CD4-positive, alpha-beta T cell treated with Interleukin-6 for 4 hours (primary cell): ENCODE measurements at regions not wholly inside any gene's neighbourhood (a gene's known extent, or its start where the extent isn't known, plus 50 kb on each side); places are given as distances from the start of the nearest gene placed in this dataset.
"Not testable (repeated sequence)": the region's sequence is repeated elsewhere in the genome, so short reads cannot be mapped to it uniquely, and the experiment has no call there.

Experiments used
- DNase-seq: peaks from one replicate; pipeline ENCODE4 v3.0.0-alpha.2; 2020; ENCODE audit warnings: mixed read lengths

DNA sequence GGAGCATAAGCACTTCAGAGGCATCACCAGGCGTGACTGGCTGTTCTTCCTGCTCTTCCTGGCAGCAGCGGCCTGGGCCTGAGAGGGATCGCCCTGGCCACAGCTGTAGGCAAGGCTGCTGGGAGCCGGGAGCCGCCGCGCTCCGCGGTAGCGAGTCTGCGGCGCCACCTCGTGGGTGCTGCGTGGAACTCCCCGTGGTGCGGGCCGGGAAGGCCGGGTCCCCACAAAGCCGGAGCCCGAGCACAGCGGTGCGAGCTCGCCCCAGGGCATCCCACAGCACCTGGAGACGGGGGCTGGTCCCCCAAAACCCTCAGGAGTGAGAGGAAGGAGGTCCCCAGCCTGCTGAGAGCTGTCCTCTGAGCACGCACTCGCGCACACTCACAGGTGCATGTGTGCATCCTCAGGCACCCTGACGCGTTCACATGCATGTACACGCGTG is 1546.5 kb downstream of the RPIA start:
- not testable (repeated sequence) for DNase-seq

- DNase-seq = not testable (repeated sequence)
Measured at GRCh38 chr2:90238505-90239230, 1547.2 kb downstream of the RPIA start.

- not testable (repeated sequence) for DNase-seq
Measured at GRCh38 chr2:90239769-90240168, 1548.3 kb downstream of the RPIA start.

GRCh38 chr2:90244902-90245765 is 1553.7 kb downstream of the RPIA start:
- not testable (repeated sequence) for DNase-seq

DNA sequence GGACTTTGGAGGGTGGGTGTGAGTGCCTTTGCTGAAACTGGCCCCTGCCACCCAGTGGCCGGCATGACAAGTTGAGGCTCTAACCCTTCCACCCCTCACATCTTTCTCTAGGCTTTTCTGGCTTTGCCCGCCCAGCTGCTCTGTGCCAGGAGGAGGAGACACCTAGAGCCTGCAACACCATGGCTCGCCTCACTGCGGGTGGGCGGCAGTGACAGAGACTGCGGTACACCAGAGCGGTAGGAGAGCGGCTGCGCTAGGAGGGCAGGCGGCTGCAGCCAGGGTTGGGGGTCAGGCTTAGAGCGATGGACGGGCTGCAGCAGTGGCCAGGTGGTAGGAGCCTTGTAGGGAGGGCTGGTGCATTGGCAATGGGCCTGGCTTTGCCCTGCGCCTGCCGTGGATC is 1556.9 kb downstream of the RPIA start:
- not testable (repeated sequence) for DNase-seq

DNA sequence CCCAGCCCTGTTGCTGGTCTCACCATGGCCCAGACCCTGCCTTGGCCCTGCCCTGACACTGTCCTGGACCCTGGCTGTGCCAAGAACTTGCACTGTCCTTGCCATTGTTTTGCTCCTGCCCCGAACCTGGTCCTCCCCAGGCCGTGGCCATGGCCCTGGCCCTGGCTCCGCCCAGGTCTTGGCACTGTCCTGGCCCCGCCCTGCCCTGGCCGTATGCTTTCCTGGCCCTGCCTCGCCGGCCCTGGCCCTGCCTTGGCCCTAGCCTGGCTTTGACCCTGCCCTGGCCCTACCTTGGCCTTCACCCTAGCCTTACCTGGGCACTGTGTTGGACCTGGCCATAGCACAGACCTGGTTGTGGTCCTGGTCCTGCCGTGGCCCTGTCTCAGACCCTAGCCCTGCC is 1558.9 kb downstream of the RPIA start:
- not testable (repeated sequence) for DNase-seq

GRCh38 chr2:90251576-90251975 is 1560.1 kb downstream of the RPIA start:
- DNase-seq = peak; percentile 0

- not testable (repeated sequence) for DNase-seq
Measured at GRCh38 chr2:90253306-90253705, 1561.8 kb downstream of the RPIA start.

DNA sequence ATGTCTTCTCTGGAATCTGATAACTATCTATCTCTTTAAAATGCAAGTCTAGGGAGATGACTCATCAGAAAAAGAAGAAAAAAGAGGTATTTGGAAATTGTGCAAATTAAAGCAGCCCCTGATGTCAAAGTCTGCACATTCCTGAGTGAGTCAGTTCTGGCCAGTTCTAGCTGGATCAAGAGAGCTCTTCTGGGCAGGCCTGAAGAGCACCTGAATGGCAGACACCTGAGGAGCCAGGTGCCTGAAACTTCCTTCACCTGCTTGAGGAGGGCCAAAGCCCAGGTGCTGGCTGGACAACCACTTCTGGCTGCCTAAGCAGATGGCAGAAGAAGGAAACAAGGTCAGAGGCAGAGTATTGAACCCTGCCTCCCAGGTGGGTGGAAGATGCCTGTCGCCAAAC is 1575.4 kb downstream of the RPIA start:
- DNase-seq = not testable (repeated sequence)

DNA sequence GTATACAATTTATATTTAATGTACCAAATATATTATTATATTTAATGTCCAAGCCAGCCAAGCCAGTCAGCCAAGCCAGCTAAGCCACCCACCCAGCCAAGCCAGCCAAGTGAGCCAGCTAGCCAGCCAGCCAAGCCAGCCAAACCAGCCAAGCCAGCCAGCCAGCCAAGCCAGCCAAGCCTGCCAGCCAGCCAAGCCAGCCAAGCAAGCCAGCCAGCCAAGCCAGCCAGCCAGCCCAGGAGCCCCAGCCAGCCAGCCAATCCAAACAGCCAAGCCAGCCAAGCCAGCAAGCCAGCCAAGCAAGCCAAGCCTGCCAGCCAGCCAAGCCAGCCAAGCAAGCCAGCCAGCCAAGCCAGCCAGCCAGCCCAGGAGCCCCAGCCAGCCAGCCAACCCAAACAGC is 1596.3 kb downstream of the RPIA start:
- DNase-seq = not testable (repeated sequence)

- peak; percentile 1 for DNase-seq
Measured at GRCh38 chr2:90288396-90288795, 1596.9 kb downstream of the RPIA start.

DNA sequence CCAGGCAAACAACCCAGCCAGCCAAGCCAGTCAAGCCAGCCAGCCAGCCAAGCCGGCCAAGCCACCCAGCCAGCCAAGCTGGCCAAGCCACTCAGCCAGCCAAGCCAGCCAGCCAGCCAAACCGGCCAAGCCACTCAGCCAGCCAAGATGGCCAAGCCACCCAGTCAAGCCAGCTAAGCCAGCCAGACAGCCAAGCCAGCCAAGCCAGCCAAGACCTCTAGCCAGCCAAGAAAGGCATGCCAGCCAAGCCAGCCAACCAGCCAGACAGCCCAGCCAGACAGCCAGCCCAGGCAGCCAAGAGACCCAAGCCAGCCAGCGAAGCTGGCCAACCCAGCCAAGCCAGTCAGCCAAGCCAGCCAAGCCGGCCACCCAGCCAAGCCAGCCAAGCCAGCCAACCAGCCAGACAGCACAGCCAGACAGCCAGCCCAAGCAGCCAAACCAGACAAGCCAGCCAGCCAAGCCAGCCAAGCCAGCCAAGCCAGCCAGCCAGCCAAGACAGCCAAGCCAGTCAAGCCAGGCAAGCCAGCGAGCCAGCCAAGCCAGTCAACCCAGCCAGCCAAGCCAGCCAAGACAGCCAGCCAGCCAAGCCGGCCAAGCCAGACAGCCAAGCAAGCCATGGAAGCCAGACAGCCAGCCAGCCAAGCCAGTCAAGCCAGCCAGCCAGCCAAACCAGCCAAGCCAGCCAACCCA is 1598.0 kb downstream of the RPIA start:
- DNase-seq = not testable (repeated sequence)

DNA sequence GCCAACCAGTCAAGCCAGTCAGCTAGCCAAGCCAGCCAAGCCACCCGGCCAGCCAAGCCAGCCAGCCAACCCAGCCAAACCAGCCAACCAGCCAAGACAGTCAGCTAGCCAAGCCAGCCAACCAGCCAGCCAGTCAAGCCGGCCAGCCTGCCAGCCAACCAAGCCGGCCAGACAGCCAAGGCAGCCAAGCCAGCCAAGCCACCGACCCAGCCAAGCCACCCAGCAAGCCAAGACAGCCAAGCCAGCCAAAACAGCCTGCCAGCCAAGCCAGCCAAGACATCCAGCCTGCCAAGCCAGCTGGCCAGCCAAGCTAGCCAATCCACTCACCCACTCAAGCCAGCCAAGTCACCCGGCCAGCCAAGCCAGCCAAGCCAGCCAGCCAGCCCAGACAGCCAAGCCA is 1599.2 kb downstream of the RPIA start:
- not testable (repeated sequence) for DNase-seq

- peak; percentile 2 for DNase-seq
Measured at GRCh38 chr2:90291168-90291883, 1599.9 kb downstream of the RPIA start.

GRCh38 chr2:90291934-90292333 is 1600.5 kb downstream of the RPIA start:
- DNase-seq = not testable (repeated sequence)

- peak; percentile 1 for DNase-seq
Measured at GRCh38 chr2:90292451-90292850, 1601.0 kb downstream of the RPIA start.

DNA sequence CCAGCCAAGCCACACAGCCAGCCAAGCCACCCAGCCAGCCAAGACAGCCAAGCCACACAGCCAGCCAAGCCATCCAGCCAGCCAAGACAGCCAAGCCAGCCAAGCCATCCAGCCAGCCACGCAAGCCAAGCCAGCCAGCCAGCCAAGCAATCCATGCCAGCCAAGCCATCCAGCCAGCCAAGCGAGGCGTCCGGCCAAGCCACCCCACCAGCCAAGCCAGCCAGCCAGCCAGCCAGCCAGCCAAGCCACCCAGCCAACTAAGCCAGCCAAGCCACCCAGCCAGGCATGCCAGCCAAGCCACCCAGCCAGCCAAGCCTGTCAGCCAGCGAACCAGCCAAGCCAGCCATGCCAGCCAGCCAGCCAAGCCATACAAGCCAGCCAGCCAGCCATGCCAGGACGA is 1601.8 kb downstream of the RPIA start:
- DNase-seq = not testable (repeated sequence)

DNA sequence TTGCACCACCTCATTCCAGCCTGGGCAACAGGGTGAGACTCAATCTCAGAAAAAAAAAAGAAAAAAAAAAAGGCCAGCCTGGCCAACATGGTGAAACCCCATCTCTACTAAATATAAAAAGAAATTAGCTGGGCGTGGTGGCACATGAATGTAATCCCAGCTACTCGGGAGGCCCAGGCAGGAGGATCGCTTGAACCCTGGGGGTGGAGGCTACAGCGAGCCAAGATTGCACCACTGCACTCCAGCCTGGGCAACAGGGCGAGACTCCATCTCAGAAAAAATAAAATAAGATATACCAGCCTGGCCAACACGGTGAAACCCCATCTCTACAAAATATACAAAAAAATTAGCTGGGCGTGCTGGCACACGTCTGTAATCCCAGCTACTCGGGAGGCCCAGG is 1602.3 kb downstream of the RPIA start:
- not testable (repeated sequence) for DNase-seq

DNA sequence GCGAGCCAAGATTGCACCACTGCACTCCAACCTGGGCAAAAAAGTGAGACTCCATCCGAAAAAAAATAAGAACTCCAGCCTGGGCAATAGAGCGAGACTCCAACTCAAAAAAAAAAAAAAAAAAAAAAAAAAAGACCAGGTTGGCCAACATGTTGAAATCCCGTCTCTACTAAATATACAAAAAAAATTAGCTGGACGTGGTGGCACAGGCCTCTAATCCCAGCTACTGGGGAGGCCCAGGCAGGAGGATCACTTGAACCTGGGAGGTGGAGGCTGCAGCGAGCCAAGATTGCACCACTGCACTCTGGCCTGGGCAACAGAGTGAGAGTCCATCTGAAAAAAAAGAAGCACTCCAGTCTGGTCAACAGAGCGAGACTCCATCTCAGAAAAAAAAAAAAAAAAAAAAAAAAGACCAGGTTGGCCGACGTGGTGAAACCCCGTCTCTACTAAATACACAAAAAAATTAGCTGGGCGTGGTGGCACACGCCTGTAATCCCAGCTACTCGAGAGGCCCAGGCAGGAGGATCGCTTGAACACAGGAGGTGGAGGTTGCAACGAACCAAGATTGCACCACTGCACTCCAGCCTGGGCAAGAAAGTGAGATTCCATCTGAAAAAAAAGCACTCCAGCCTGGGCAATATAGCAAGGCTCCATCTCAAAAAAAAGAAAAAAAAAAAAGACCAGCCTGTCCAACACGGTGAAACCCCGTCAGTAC is 1603.7 kb downstream of the RPIA start:
- DNase-seq = not testable (repeated sequence)

- DNase-seq = not testable (repeated sequence)
Measured at GRCh38 chr2:90296484-90296777, 1605.0 kb downstream of the RPIA start.

DNA sequence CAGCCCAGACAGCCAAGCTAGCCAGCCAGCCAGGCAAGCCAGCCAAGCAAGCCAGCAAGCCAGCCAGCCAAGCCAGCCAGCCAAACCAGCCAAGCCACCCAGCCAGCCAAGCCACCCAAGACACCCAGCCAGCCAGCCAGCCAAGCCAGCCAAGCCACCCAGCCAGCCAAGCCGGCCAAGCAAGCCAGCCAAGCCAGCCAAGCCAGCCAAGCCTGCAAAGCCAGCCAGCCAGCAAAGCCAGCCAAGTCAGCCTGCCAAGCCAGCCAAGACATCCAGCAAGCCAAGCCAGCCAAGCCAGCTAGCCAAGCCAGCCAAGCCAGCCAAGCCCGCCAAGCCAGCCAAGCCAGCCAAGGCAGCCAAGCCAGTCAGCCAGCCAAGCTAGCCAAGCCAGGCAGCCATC is 1606.2 kb downstream of the RPIA start:
- not testable (repeated sequence) for DNase-seq
